ENCODE measurements at regions not wholly inside any gene's neighbourhood (a gene's known extent, or its start where the extent isn't known, plus 50 kb on each side); places are given as distances from the start of the nearest gene placed in this dataset.
"Not testable (repeated sequence)": the region's sequence is repeated elsewhere in the genome, so short reads cannot be mapped to it uniquely, and the experiment has no call there.

- H3K9me3 ChIP-seq, result peaks cover 0 to 19% (median 4%) of the 10 kb centered on the region in 4 donors
- intact Hi-C loops (cut with DNase I), result no loop called here
Observed at GRCh38 chr5:112511920-112512319, 92.8 kb upstream of the EPB41L4A start.

DNA sequence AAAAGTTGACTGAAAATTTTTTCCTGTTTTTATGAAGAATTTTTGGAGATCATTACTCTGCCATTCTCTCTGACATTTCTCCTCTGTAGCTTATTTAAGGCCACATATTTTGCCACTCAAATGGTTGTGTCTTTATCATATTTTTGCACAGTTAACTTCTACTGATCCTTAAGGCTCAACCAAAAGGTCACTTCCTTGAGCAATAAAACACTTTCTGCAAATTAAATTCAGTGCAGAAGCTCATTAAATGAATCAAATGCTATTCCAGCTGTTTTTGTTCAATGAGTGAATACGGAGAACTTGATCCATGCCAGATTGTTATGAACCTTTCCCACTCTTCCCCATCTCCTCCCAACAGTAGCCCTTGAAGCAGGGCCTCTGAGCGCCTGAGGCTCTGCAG is 93.8 kb upstream of the EPB41L4A start:
- no peak for DNase-seq (ENCODE audit: extremely low spot score)
- 51% methylated on average over 2 of the region's 2 CpGs for WGBS
- no peaks in the 10 kb centered on the region for H3K36me3 ChIP-seq
- intact Hi-C loops (cut with DNase I), result no loop called here
- H3K4me1 ChIP-seq, result no peaks in the 10 kb centered on the region
- H3K27me3 ChIP-seq, result no peaks in the 10 kb centered on the region
- no peak overlapping the region for H3K27ac ChIP-seq (replicated peaks in 1 of 4)
- H3K4me3 ChIP-seq, result no peak overlapping the region
- peaks cover 0 to 19% (median 4%) of the 10 kb centered on the region in 4 donors for H3K9me3 ChIP-seq
- TF ChIP-seq POLR2A (IDR thresholded peaks at IDR 0.05; ENCODE audit: low read depth) (no peak), POLR2AphosphoS5 (IDR thresholded peaks at IDR 0.05) (no peak), EP300 (IDR thresholded peaks at IDR 0.05) (no peak), CTCF (IDR thresholded peaks at IDR 0.05) (no peak)

More at GRCh38 chr5:112511920-112512319, 92.8 kb upstream of the EPB41L4A start:
- Histone ChIP-seq H3K4me1 (no peaks in the 10 kb centered on the region), H3K27ac (replicated peaks in 1 of 4) (no peak overlapping the region), H3K4me3 (no peak overlapping the region), H3K36me3 (no peaks in the 10 kb centered on the region), H3K27me3 (no peaks in the 10 kb centered on the region)
- TF ChIP-seq POLR2A (IDR thresholded peaks at IDR 0.05; ENCODE audit: low read depth) (no peak), CTCF (IDR thresholded peaks at IDR 0.05) (no peak), EP300 (IDR thresholded peaks at IDR 0.05) (no peak), POLR2AphosphoS5 (IDR thresholded peaks at IDR 0.05) (no peak)
- no peak for DNase-seq (ENCODE audit: extremely low spot score)

- intact Hi-C loops (cut with DNase I), result no loop called here
- no peak for TF ChIP-seq POLR2A (IDR thresholded peaks at IDR 0.05; ENCODE audit: low read depth)
- TF ChIP-seq EP300 (IDR thresholded peaks at IDR 0.05), result no peak
- TF ChIP-seq CTCF (IDR thresholded peaks at IDR 0.05), result no peak
- TF ChIP-seq POLR2AphosphoS5 (IDR thresholded peaks at IDR 0.05), result no peak
- Histone ChIP-seq H3K36me3 (no peaks in the 10 kb centered on the region), H3K9me3 (peaks cover 0 to 19% (median 6%) of the 10 kb centered on the region in 4 donors), H3K4me3 (no peak overlapping the region), H3K27me3 (no peaks in the 10 kb centered on the region), H3K27ac (replicated peaks in 1 of 4) (no peak overlapping the region), H3K4me1 (no peaks in the 10 kb centered on the region)
- no peak for DNase-seq (ENCODE audit: extremely low spot score)
- 75% methylated on average over 2 of the region's 2 CpGs for WGBS
Observed at GRCh38 chr5:112514111-112514510, 95.0 kb upstream of the EPB41L4A start.

DNA sequence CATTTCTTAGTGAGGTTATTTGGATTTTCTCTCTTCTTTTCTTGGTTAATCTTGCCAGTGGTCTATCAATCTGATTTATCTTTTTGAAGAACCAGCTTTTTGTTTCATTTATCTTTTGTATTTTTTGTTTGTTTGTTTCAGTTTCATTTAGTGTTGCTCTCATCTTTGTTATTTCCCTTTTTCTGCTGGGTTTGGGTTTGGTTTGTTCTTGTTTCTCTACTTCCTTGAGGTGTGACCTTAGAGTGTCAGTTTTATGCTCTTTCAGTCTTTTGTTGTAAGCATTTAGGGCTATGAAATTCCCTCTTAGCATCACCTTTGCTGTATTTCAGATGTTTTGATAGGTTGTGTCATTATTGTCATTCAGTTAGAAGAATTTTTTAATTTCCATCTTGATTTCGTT is 101.4 kb upstream of the EPB41L4A start:
- not testable (repeated sequence) for H3K4me3 ChIP-seq

GRCh38 chr5:112522891-112523673 is 104.0 kb upstream of the EPB41L4A start:
- H3K4me3 ChIP-seq; H3K9me3 ChIP-seq; H3K36me3 ChIP-seq; H3K27ac ChIP-seq (replicated peaks in 1 of 4); intact Hi-C loops (cut with DNase I); DNase-seq (ENCODE audit: extremely low spot score); H3K27me3 ChIP-seq; H3K4me1 ChIP-seq: not testable (repeated sequence)
- 93% methylated on average over 9 of the region's 9 CpGs for WGBS

More for the DNA sequence above, 101.4 kb upstream of the EPB41L4A start:
- H3K27ac ChIP-seq (replicated peaks in 1 of 4); H3K36me3 ChIP-seq; H3K27me3 ChIP-seq; H3K4me1 ChIP-seq; DNase-seq (ENCODE audit: extremely low spot score); intact Hi-C loops (cut with DNase I); H3K9me3 ChIP-seq: not testable (repeated sequence)
- WGBS, result 67% methylated on average over 1 of the region's 1 CpG

DNA sequence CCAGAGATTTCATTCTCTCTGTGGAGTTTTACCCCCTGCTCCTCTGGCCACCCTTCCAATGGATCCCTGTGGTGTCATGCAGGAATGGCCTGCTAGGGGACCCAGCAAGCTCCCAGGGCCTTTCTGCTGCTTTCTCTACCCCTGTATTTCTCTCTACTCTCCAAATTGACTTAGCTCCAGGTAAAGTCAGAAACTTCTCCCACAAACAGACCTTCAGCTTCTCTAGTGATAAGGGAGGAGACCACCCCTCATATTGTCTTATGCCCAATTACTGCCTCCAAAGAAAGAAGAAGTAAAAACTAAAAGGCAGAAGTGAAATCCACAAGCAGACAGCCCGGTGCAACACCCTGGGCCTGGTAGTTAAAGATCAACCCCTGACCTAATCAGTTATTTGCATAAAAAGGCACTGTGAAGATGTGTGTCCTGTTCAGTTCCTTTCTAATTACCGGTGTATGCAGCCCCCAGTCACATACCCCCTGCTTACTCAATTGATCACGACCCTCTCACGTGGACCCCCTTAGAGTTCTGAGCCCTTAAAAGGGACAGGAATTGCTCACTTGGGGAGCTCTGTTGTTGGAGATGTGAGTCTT is 104.7 kb upstream of the EPB41L4A start:
- WGBS, result 85% methylated on average over 4 of the region's 4 CpGs
- H3K4me1 ChIP-seq; H3K36me3 ChIP-seq; H3K27me3 ChIP-seq; intact Hi-C loops (cut with DNase I); H3K9me3 ChIP-seq; H3K27ac ChIP-seq (replicated peaks in 1 of 4); H3K4me3 ChIP-seq; DNase-seq (ENCODE audit: extremely low spot score): not testable (repeated sequence)
